SK-N-SH (cell line): ENCODE measurements at regions not wholly inside any gene's neighbourhood (a gene's known extent, or its start where the extent isn't known, plus 50 kb on each side); places are given as distances from the start of the nearest gene placed in this dataset.

Experiments
- JUND ChIP-seq: IDR thresholded peaks from 2 replicates; pipeline ENCODE4 v1.4.0; 2012
- NFIC ChIP-seq: IDR thresholded peaks from 2 replicates; pipeline ENCODE4 v1.4.0; 2012; ENCODE audit warnings: borderline replicate concordance
- POLR2AphosphoS5 ChIP-seq: IDR thresholded peaks from 2 replicates; pipeline ENCODE4 v1.6.1; 2012; ENCODE audit warnings: low read depth, low read length
- RAD21 ChIP-seq: IDR thresholded peaks from 2 replicates; pipeline ENCODE4 v1.6.1; 2012; ENCODE audit warnings: mild to moderate bottlenecking, low read length
- TAF1 ChIP-seq: IDR thresholded peaks from 2 replicates; pipeline ENCODE4 v1.6.1; 2012; ENCODE audit warnings: low read depth, mild to moderate bottlenecking, low read length, moderate library complexity, borderline replicate concordance
- USF2 ChIP-seq: fragments of 150-350 bp; IDR thresholded peaks from 2 replicates; pipeline ENCODE4 v1.6.1; 2017; ENCODE audit warnings: antibody characterized with exemption, low read length, low read depth, borderline replicate concordance
- TF ChIP-seq, protein P1 (sequence below): fragments of 200-600 bp; sonication (generic); IDR thresholded peaks from 2 replicates; pipeline ENCODE4 v1.6.1; 2017; ENCODE audit warnings: antibody characterized with exemption, mild to moderate bottlenecking, moderate library complexity

DNA sequence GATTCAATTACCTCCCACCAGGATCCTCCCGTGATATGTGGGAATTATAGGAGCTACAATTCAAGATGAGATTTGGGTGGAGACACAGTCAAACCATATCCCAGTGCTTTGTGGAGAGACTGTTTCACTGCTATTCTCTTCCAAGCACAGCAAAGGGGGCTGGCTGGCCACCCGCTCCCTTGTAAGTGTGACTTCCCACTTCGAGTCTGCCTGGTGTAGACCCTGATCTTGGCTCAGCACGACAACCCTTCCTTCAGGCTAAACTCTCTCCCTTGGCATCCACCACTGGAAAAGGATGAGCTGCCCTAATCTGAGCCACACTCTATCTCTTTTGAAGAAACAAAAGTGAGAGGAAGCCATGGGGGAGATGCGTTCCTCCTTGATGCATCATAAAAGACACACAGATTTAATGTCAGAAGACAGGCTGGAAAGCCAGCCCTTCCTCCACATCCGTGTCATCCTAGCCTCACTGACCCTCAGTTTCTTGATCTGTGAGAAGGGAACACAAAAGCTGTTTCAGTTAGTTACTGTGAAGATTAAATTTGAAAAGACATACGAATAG, 64.7 kb upstream of the CDON start:
- TF ChIP-seq NFIC (no peak), RAD21 (no peak), JUND (no peak), USF2 (no peak), POLR2AphosphoS5 (no peak), TAF1 (no peak)
- TF ChIP-seq, protein P1, sequence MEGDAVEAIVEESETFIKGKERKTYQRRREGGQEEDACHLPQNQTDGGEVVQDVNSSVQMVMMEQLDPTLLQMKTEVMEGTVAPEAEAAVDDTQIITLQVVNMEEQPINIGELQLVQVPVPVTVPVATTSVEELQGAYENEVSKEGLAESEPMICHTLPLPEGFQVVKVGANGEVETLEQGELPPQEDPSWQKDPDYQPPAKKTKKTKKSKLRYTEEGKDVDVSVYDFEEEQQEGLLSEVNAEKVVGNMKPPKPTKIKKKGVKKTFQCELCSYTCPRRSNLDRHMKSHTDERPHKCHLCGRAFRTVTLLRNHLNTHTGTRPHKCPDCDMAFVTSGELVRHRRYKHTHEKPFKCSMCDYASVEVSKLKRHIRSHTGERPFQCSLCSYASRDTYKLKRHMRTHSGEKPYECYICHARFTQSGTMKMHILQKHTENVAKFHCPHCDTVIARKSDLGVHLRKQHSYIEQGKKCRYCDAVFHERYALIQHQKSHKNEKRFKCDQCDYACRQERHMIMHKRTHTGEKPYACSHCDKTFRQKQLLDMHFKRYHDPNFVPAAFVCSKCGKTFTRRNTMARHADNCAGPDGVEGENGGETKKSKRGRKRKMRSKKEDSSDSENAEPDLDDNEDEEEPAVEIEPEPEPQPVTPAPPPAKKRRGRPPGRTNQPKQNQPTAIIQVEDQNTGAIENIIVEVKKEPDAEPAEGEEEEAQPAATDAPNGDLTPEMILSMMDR, result no peak
